T47D (cell line): ENCODE measurements at regions not wholly inside any gene's neighbourhood (a gene's known extent, or its start where the extent isn't known, plus 50 kb on each side); places are given as distances from the start of the nearest gene placed in this dataset.

Experiments used
- DNase-seq, 2 experiments: peaks; one replicate each; pipeline versions ENCODE4 v3.0.0 to v3.0.0-alpha.2; 2011 to 2012; ENCODE audit warnings: low read depth in 1 of 2, low spot score in 1 of 2
- JUND ChIP-seq: IDR thresholded peaks from 2 replicates; pipeline ENCODE4 v1.6.1; 2012; ENCODE audit warnings: low read depth
- in situ Hi-C: cut with HindIII; loops from 2 replicates; pipeline ENCODE4 v1.10.0; 2016; ENCODE audit warnings: low sequenced_read_pairs, low pct_unique_long_range_greater_than_20kb

- no peak for TF ChIP-seq JUND
- in situ Hi-C loops: no loop called here
- DNase-seq: no peak
Observed at GRCh38 chr13:40313269-40314200, 352.9 kb downstream of the FOXO1 start.

- DNase-seq: no peak
- in situ Hi-C loops: no loop called here
- no peak for TF ChIP-seq JUND
Observed at GRCh38 chr13:40315416-40316064, 350.9 kb downstream of the FOXO1 start.

- TF ChIP-seq JUND: no peak
- in situ Hi-C loops: no loop called here
- DNase-seq: no peak
Observed at GRCh38 chr13:40316301-40316700, 350.1 kb downstream of the FOXO1 start.

DNA sequence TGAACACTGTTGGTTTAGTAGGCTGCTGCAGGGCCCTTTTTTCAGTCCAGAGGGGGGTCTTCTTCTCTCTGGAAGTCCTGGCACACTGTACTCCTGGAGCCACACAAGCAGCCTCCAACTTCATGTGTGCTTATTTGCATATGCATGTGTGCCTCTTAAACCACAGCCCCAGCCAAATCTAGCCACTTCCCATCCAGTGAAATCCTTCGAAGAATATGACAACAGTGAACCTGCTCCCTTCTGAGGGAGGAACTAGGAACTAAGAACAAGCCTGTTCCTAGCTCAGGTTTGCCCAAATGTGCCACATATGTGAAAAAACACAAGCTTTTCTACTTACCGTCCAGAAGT, 348.5 kb downstream of the FOXO1 start:
- in situ Hi-C loops: no loop called here

GRCh38 chr13:40318366-40318765, 348.1 kb downstream of the FOXO1 start:
- TF ChIP-seq JUND: no peak
- in situ Hi-C loops: no loop called here
- DNase-seq: no peak

More for the DNA sequence above, 348.5 kb downstream of the FOXO1 start:
- no peak for TF ChIP-seq JUND
- no peak for DNase-seq

DNA sequence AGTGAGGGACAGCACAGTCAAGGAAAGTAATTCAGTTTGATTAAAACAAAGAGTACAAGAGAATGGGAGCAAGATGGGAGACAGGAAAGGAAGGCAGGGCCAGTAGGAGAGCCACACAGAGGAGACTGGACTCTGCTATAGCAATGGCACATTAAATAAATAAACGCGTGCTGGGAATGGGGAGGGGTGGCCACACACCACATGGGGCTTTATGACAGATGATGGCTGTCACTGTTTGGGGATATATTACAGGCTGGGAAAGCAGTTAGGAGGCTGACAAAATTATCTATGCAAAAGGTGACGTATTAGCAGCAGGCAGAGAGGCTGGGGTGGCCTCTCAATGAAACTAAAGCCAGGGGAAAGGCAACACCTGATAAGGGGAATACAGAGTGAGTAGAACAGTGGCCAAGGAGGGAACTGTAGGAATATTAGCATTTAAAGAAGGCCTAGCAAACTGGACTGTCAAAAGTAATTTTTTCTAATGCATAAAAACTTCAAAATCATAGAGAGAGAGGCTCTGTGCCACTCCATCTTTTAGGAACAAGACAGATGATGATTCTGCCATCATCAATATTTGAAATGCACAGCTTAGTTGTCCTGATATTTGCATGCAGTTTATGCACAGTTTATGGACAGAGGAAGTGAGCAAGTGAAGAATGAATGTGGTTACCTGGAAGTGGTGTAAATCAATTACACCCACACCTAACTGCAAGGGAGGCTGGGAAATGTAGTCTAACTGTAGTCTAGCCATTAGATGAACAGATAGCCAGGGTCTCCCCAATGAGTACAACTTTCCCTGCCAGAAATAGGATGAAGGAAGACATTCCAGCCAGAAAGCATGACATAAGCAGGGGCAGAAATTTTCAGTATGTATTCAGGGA, 346.5 kb downstream of the FOXO1 start:
- in situ Hi-C loops: no loop called here
- DNase-seq: no peak
- no peak for TF ChIP-seq JUND

- in situ Hi-C loops: no loop called here
- DNase-seq: peak in 1 of 2 experiments; percentile 12
- TF ChIP-seq JUND: no peak
Observed at GRCh38 chr13:40328091-40328490, 338.4 kb downstream of the FOXO1 start.

DNA sequence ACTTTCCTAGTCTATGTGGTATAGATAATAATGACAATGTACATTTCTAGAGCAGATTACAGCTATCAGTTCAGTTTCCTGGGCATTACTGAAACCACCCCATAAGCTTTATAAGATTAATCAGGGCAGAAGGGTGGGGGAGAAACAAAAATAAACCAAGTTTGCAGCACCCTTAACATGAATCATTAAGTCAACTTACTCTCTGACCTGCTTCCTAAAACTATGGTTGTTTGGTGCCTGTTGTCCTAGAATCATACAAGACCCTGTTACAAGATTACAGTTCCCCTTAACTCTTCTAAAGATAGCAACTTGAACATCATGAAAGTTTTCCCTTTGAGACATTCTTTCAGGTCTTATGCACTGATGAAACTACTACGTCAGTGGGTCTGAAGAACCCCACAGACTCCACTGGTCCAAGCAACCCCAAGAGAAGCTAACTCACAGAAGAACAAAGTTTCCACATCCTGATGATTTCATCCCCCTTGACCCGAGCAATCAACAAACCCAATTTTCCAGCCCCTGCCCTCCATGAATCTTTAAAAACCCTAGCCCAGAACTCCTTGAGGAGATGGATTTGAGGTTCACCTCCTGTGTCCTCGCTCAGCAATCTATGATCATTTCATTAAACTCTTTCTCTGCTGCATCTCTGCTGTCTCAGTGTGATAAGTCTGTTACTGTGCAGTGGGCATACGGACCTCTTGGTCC, 336.5 kb downstream of the FOXO1 start:
- no peak for DNase-seq
- in situ Hi-C loops: no loop called here
- no peak for TF ChIP-seq JUND

DNA sequence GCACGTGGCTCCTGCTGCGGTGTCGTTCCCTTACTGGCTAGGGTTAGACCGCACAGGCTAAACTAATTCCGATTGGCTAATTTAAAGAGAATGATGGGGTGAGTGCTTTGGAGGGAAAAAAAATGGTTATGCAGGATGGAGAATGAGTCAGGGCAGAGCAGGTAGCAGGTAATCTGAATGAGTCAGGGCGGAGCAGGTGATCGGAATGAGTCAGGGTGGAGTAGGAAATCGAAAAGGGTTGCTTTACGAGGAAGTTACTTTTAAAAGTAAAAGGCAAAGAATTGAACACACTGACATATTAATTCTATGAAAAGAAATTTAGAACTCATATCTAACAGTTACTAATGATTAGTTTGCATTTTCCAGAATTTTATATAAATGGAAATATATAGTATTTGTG, 335.5 kb downstream of the FOXO1 start:
- no peak for DNase-seq
- TF ChIP-seq JUND: no peak
- in situ Hi-C loops: no loop called here

- in situ Hi-C loops: no loop called here
- DNase-seq: no peak
- TF ChIP-seq JUND: no peak
Observed at GRCh38 chr13:40331802-40332201, 334.6 kb downstream of the FOXO1 start.

- no peak for DNase-seq
- TF ChIP-seq JUND: no peak
- in situ Hi-C loops: no loop called here
Observed at GRCh38 chr13:40333226-40333625, 333.2 kb downstream of the FOXO1 start.

- DNase-seq: no peak
- TF ChIP-seq JUND: no peak
- in situ Hi-C loops: no loop called here
Observed at GRCh38 chr13:40334031-40334430, 332.4 kb downstream of the FOXO1 start.
